GM12891 (cell line): ENCODE measurements at regions not wholly inside any gene's neighbourhood (a gene's known extent, or its start where the extent isn't known, plus 50 kb on each side); places are given as distances from the start of the nearest gene placed in this dataset.

Experiments
- PAX5 ChIP-seq: IDR thresholded peaks from 2 replicates; pipeline ENCODE4 v1.6.1; 2011; ENCODE audit warnings: low read length, moderate library complexity, mild to moderate bottlenecking; ENCODE audit not compliant: insufficient read depth, severe bottlenecking
- POLR2A ChIP-seq: IDR thresholded peaks from 2 replicates; pipeline ENCODE4 v1.6.1; 2011; ENCODE audit warnings: low read depth, low read length, control low read depth
- POLR2AphosphoS5 ChIP-seq: IDR thresholded peaks from 2 replicates; pipeline ENCODE4 v1.6.1; 2011; ENCODE audit warnings: low read depth, low read length, control low read depth
- POU2F2 ChIP-seq: IDR thresholded peaks from 2 replicates; pipeline ENCODE4 v1.6.1; 2011; ENCODE audit warnings: low read depth, mild to moderate bottlenecking, control low read depth, low read length, moderate library complexity
- SPI1 ChIP-seq: IDR thresholded peaks from 2 replicates; pipeline ENCODE4 v1.6.1; 2011; ENCODE audit warnings: low read depth, low read length, control low read depth
- TAF1 ChIP-seq: IDR thresholded peaks from 2 replicates; pipeline ENCODE4 v1.6.1; 2011; ENCODE audit warnings: low read depth, low read length, control low read depth

GRCh38 chr13:111634410-111634809 is 314.0 kb downstream of the TEX29 start:
- TF ChIP-seq TAF1, result no peak
- TF ChIP-seq POLR2AphosphoS5, result no peak
- TF ChIP-seq POLR2A, result no peak
- TF ChIP-seq SPI1, result no peak
- TF ChIP-seq POU2F2, result no peak
- no peak for TF ChIP-seq PAX5
